ENCODE measurements at regions not wholly inside any gene's neighbourhood (a gene's known extent, or its start where the extent isn't known, plus 50 kb on each side); places are given as distances from the start of the nearest gene placed in this dataset.

GRCh38 chr1:36644556-36644955 is 161.8 kb upstream of the CSF3R start:
- DNase-seq (ENCODE audit: low read depth in 3 of 3), result no peak

GRCh38 chr1:36643371-36644270 is 160.9 kb upstream of the CSF3R start:
- DNase-seq (ENCODE audit: low read depth in 3 of 3), result no peak

GRCh38 chr1:36642802-36643201 is 160.1 kb upstream of the CSF3R start:
- no peak for DNase-seq (ENCODE audit: low read depth in 3 of 3)

- no peak for DNase-seq (ENCODE audit: low read depth in 3 of 3)
Measured at GRCh38 chr1:36641776-36642175, 159.1 kb upstream of the CSF3R start.

- no peak for DNase-seq (ENCODE audit: low read depth in 3 of 3)
Measured at GRCh38 chr1:36639461-36639860, 156.7 kb upstream of the CSF3R start.

- no peak for DNase-seq (ENCODE audit: low read depth in 3 of 3)
Measured at GRCh38 chr1:36638268-36638667, 155.6 kb upstream of the CSF3R start.

GRCh38 chr1:36636206-36636605 is 153.5 kb upstream of the CSF3R start:
- DNase-seq (ENCODE audit: low read depth in 3 of 3), result no peak

- no peak for DNase-seq (ENCODE audit: low read depth in 3 of 3)
Measured at GRCh38 chr1:36635284-36635683, 152.6 kb upstream of the CSF3R start.

- DNase-seq (ENCODE audit: low read depth in 3 of 3), result no peak
Measured at GRCh38 chr1:36628804-36629203, 146.1 kb upstream of the CSF3R start.

GRCh38 chr1:36626435-36626834 is 143.7 kb upstream of the CSF3R start:
- no peak for DNase-seq (ENCODE audit: low read depth in 3 of 3)

- DNase-seq (ENCODE audit: low read depth in 3 of 3), result no peak
Measured at GRCh38 chr1:36625935-36626310, 143.2 kb upstream of the CSF3R start.

GRCh38 chr1:36625253-36625934 is 142.7 kb upstream of the CSF3R start:
- no peak for DNase-seq (ENCODE audit: low read depth in 3 of 3)

- no peak for DNase-seq (ENCODE audit: low read depth in 3 of 3)
Measured at GRCh38 chr1:36624466-36624865, 141.8 kb upstream of the CSF3R start.

- no peak for DNase-seq (ENCODE audit: low read depth in 3 of 3)
Measured at GRCh38 chr1:36622741-36623648, 140.3 kb upstream of the CSF3R start.

GRCh38 chr1:36621531-36621930 is 138.8 kb upstream of the CSF3R start:
- no peak for DNase-seq (ENCODE audit: low read depth in 3 of 3)

GRCh38 chr1:36620142-36620541 is 137.4 kb upstream of the CSF3R start:
- DNase-seq (ENCODE audit: low read depth in 3 of 3), result no peak

GRCh38 chr1:36614991-36615390 is 132.3 kb upstream of the CSF3R start:
- no peak for DNase-seq (ENCODE audit: low read depth in 3 of 3)

- no peak for DNase-seq (ENCODE audit: low read depth in 3 of 3)
Measured at GRCh38 chr1:36614571-36614970, 131.9 kb upstream of the CSF3R start.

- DNase-seq (ENCODE audit: low read depth in 3 of 3), result no peak
Measured at GRCh38 chr1:36613721-36614120, 131.0 kb upstream of the CSF3R start.

- no peak for DNase-seq (ENCODE audit: low read depth in 3 of 3)
Measured at GRCh38 chr1:36612881-36613280, 130.2 kb upstream of the CSF3R start.

GRCh38 chr1:36612121-36612520 is 129.4 kb upstream of the CSF3R start:
- no peak for DNase-seq (ENCODE audit: low read depth in 3 of 3)
